ENCODE measurements at regions not wholly inside any gene's neighbourhood (a gene's known extent, or its start where the extent isn't known, plus 50 kb on each side); places are given as distances from the start of the nearest gene placed in this dataset.

DNA sequence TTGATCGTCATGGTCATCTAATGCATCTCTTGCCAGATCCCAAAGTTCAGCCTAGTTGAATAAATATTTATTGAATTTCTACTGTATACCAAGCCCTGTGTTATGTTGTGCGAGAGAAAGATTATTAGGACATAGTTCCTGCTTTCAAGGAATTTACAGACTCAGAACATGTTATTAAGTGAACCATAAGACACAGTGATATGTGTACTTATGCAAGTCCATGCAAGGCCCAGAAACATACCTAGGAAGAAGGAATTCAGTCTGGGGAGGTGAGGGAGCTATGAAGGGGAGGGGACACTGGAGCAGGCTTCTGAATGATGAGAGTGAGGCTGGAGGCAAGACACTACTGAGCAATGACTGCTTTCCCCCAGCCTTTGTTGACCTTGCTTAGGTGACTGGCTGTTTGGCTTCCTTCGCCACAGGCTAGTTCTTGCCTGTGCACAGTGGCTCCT lies 81.4 kb downstream of the ACAA2 start:
- TF ChIP-seq, protein P1, sequence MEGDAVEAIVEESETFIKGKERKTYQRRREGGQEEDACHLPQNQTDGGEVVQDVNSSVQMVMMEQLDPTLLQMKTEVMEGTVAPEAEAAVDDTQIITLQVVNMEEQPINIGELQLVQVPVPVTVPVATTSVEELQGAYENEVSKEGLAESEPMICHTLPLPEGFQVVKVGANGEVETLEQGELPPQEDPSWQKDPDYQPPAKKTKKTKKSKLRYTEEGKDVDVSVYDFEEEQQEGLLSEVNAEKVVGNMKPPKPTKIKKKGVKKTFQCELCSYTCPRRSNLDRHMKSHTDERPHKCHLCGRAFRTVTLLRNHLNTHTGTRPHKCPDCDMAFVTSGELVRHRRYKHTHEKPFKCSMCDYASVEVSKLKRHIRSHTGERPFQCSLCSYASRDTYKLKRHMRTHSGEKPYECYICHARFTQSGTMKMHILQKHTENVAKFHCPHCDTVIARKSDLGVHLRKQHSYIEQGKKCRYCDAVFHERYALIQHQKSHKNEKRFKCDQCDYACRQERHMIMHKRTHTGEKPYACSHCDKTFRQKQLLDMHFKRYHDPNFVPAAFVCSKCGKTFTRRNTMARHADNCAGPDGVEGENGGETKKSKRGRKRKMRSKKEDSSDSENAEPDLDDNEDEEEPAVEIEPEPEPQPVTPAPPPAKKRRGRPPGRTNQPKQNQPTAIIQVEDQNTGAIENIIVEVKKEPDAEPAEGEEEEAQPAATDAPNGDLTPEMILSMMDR (IDR thresholded peaks at IDR 0.05; ENCODE audit: extremely low read depth, missing control alignments) = no peak
- no peak for DNase-seq (ENCODE audit: low spot score)

DNA sequence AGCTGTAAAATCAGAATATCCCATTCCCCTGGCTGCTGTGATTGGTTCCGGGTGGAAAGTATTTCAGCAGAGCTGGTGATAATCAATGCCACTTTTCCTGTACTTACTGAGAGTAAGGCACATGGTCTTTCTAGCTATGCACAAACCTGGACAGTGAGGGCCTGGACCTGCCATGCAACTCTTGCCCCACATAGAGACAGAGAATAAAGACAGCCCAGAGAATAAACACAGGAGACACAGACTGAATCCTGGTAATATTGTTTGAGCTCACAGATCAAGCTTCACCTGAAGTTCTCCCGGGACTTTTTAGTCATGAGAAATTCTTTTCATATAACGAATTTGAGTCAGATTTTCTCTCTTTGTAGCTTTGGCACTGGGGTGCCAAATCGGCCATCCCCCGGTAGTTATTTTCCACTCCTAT lies 81.9 kb downstream of the ACAA2 start:
- no peak for DNase-seq (ENCODE audit: low spot score)
- TF ChIP-seq, protein P1 (IDR thresholded peaks at IDR 0.05; ENCODE audit: extremely low read depth, missing control alignments) = no peak

DNA sequence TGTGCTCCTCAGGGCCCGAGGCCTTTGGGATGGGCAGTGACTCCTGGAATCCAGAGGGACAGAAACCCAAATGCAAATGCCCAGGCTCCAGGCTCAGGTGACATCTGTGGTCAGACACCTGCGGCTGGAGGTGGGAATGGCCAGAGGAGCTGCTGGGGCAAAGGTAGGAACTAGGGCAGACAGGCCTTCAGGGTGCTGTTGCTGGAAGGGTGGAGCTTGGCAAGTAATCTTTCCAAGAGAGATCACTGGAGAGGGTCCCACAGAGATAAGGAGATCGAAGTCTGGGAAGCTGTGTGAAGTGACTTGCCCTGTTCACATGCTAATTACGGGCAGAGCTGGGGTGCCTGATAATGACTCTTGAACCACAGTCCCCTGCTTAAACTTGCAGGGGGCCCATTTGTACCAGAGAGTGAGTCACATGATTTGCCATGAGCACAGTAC lies 82.4 kb downstream of the ACAA2 start:
- no peak for DNase-seq (ENCODE audit: low spot score)
- TF ChIP-seq, protein P1 (IDR thresholded peaks at IDR 0.05; ENCODE audit: extremely low read depth, missing control alignments) = no peak

DNA sequence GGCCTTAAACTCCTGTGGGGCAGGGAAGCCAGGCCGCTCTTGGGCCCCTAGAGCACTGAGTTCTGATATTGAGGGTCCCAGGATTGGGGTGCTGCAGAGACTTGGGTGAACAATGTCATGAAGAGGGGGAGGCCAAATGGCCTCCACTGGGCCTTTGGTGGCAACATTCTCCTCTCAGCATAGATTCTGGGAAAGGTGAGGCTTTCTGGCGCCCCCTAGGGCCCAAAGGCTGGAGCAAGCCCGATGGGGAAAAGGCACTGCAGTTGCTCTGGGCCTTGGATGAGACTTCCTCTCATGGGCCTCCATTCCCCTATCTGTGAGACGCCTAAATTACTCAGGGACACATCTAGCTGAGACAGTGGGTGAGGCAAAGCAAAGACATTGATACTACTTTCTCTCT lies 84.8 kb downstream of the ACAA2 start:
- TF ChIP-seq, protein P1 (IDR thresholded peaks at IDR 0.05; ENCODE audit: extremely low read depth, missing control alignments) = peak; percentile 77
- peak; percentile 67 for DNase-seq (ENCODE audit: low spot score)

DNA sequence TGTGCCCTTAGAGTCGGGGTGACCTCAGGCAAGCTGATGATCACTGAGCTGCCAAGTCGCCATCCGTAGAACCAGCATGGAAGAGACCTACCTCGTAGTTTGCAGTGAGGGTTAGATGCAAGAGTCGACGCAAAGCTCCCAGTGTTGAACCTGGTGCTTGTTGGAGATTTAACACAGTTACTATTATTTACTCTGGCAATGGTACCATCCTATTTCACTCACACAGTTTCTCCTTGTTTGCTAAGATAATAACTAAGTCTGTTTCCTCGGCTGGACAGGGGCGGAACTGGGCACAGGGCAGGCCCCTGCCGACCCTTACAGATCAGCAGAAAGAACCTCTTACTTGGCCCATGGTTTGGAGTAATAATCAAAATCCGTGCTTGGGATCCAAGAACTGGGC lies 85.5 kb downstream of the ACAA2 start:
- TF ChIP-seq, protein P1 (IDR thresholded peaks at IDR 0.05; ENCODE audit: extremely low read depth, missing control alignments) = no peak
- DNase-seq (ENCODE audit: low spot score) = no peak

DNA sequence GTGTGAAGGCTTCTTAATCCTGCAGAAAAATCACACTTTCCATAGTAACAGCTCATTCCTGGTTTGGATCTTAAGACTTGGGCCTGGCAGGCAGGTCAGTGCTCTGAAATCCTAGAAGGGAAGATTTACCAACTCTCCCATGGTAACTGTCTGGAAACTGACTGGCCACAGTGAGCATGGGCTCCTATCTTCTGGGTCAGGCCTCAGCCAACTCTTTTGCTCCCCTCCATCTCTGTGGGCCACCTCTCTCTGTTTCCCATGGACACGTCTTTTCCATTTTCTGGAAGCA lies 86.7 kb downstream of the ACAA2 start:
- DNase-seq (ENCODE audit: low spot score) = no peak
- TF ChIP-seq, protein P1 (IDR thresholded peaks at IDR 0.05; ENCODE audit: extremely low read depth, missing control alignments) = no peak

DNA sequence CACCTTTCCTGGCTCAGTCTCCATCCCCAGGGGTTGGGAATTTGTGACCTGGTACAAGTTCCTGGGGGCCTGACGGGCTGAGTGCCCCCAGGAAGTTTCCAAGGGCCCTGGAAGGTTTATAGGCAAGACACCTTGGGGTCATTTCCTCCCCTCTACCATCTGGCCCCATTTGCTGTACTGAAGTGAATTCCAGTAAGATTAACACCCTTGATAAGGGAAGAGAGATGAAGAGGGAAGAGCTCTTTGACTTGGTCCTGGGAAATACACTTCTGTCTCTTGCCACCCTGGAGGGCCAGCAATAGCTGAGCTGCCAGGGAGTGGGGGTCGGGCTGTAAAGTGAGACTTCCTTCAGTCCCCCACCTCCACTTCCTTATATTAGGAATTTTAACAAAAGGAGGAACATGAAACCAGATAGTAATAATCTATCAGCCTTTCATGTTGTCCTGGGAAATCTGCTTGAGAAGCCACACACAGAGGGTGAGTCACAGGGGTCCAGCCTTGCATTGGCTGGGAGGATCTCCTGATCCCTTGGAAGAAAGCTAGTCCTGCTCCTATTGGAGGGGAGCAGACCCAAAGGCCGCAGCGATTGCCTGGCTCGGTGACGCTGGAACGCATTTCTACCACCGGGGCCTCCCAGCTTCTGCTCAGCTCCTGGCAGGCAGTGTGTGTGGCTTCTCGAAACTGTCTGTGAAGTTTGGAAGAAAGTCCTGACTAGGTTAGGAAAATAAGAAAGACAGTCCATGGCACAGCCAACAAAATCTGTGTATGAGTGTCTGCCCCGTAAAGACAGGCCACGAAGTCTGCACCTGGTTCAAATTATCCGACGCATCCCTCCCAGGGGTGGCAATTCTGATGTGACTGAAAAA lies 87.3 kb downstream of the ACAA2 start:
- DNase-seq (ENCODE audit: low spot score) = no peak

More for the DNA sequence above, 87.3 kb downstream of the ACAA2 start:
- TF ChIP-seq, protein P1 (IDR thresholded peaks at IDR 0.05; ENCODE audit: extremely low read depth, missing control alignments) = no peak
